ENCODE measurements at regions not wholly inside any gene's neighbourhood (a gene's known extent, or its start where the extent isn't known, plus 50 kb on each side); places are given as distances from the start of the nearest gene placed in this dataset.

GRCh38 chr9:95801797-95802196, 73.7 kb upstream of the ERCC6L2 start:
- Histone ChIP-seq H3K9me3 (no peaks in the 10 kb centered on the region), H3K36me3 (ENCODE audit: insufficient read depth in 1 of 2, low read depth in 1 of 2) (no peaks in the 10 kb centered on the region), H3K27me3 (ENCODE audit: insufficient read depth in 3 of 3, low read length in 2 of 3) (peaks cover 0 to 6% (median 0%) of the 10 kb centered on the region in 3 donors), H3K27ac (no peak overlapping the region), H3K4me1 (no peaks in the 10 kb centered on the region), H3K4me3 (no peak overlapping the region)
- 58 to 77% (median 68%) methylated on average over 1 of the region's 1 CpG for WGBS, 3 donors
- no peak for DNase-seq
- intact Hi-C loops (cut with DNase I): no loop called here
- no peak for ATAC-seq
- no peak for TF ChIP-seq CTCF (IDR thresholded peaks at IDR 0.05)

DNA sequence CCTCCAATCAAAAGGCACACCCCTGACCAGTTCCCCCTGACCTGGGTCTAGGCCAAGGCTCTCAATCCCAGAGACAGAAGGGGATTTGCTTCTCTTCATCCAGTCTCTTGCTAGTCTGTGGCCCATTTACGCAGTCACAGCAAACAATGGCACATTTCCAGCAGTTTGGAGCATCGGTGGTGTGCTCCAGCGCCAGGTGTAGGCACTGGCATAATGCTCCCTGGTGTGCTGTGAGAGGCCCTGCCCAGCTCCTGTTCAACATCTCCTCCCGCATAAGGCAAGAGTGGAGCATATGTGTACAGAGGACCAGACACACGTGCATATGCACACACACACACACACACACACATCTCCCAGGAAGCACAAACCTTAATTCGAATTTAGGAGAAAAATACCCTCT, 79.5 kb upstream of the ERCC6L2 start:
- Histone ChIP-seq H3K9me3 (no peaks in the 10 kb centered on the region), H3K36me3 (ENCODE audit: insufficient read depth in 1 of 2, low read depth in 1 of 2) (no peaks in the 10 kb centered on the region), H3K27me3 (ENCODE audit: insufficient read depth in 3 of 3, low read length in 2 of 3) (no peaks in the 10 kb centered on the region), H3K27ac (no peak overlapping the region), H3K4me3 (no peak overlapping the region), H3K4me1 (no peaks in the 10 kb centered on the region)
- no peak for DNase-seq
- intact Hi-C loops (cut with DNase I): no loop called here
- 68 to 77% (median 70%) methylated on average over 6 of the region's 6 CpGs for WGBS, 3 donors
- no peak for ATAC-seq
- no peak for TF ChIP-seq CTCF (IDR thresholded peaks at IDR 0.05)

- ATAC-seq: peak in 1 of 4 donors; percentile 33
- Histone ChIP-seq H3K4me1 (no peaks in the 10 kb centered on the region), H3K27ac (no peak overlapping the region), H3K27me3 (ENCODE audit: insufficient read depth in 3 of 3, low read length in 2 of 3) (no peaks in the 10 kb centered on the region), H3K36me3 (ENCODE audit: insufficient read depth in 1 of 2, low read depth in 1 of 2) (no peaks in the 10 kb centered on the region), H3K4me3 (no peak overlapping the region), H3K9me3 (no peaks in the 10 kb centered on the region)
- intact Hi-C loops (cut with DNase I): no loop called here
- WGBS, 3 donors: 23 to 31% (median 28%) methylated on average over 5 of the region's 5 CpGs
- no peak for DNase-seq
- TF ChIP-seq CTCF (IDR thresholded peaks at IDR 0.05): no peak
Observed at GRCh38 chr9:95793924-95794828, 81.3 kb upstream of the ERCC6L2 start.

DNA sequence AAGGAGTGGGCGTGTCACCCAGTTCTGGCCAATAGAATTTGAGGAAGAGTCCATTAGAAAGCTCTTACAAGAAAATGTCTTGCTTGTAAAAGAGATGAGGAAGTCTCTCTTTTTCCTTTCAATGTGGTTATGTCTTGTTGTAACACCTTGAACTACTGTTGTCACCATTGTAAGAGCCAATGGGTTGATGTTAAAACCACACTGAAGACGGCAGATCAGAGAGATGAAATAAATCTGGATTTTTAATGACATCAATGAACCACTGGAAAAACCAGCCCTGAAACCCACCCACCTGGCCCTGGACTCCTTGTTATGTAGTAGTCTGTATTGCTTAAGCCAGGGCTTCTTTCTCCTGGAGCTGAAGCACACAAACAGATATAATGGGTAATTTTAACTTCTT, 83.8 kb upstream of the ERCC6L2 start:
- Histone ChIP-seq H3K9me3 (no peaks in the 10 kb centered on the region), H3K27me3 (ENCODE audit: insufficient read depth in 3 of 3, low read length in 2 of 3) (no peaks in the 10 kb centered on the region), H3K36me3 (ENCODE audit: insufficient read depth in 1 of 2, low read depth in 1 of 2) (no peaks in the 10 kb centered on the region), H3K4me1 (no peaks in the 10 kb centered on the region), H3K27ac (no peak overlapping the region), H3K4me3 (no peak overlapping the region)
- TF ChIP-seq CTCF (IDR thresholded peaks at IDR 0.05): no peak
- 82 to 93% (median 91%) methylated on average over 2 of the region's 2 CpGs for WGBS, 3 donors
- ATAC-seq: no peak
- DNase-seq: no peak
- intact Hi-C loops (cut with DNase I): no loop called here
